Endodermal cell (in vitro differentiated cells): ENCODE measurements at regions not wholly inside any gene's neighbourhood (a gene's known extent, or its start where the extent isn't known, plus 50 kb on each side); places are given as distances from the start of the nearest gene placed in this dataset.

Source experiments
- DNase-seq: peaks from one replicate; pipeline ENCODE4 v3.0.0-alpha.2; 2017
- H3K27ac ChIP-seq: 2 replicates; pipeline ENCODE4 v1.5.1; 2013; ENCODE audit warnings: mild to moderate bottlenecking, low read depth, low read length, moderate library complexity
- H3K27me3 ChIP-seq: 2 replicates; pipeline ENCODE4 v1.6.1; 2013; ENCODE audit warnings: mild to moderate bottlenecking, low read length, moderate library complexity; ENCODE audit not compliant: insufficient read depth, control insufficient read depth, poor library complexity, severe bottlenecking
- H3K36me3 ChIP-seq: 2 replicates; pipeline ENCODE4 v1.7.0; 2013; ENCODE audit warnings: mild to moderate bottlenecking, low read length, moderate library complexity; ENCODE audit not compliant: control insufficient read depth, insufficient read depth
- H3K4me1 ChIP-seq: one replicate; pipeline ENCODE4 v1.7.0; 2013; ENCODE audit warnings: low read length; ENCODE audit not compliant: control insufficient read depth, insufficient read depth
- H3K4me3 ChIP-seq: 2 replicates; pipeline ENCODE4 v1.5.1; 2013; ENCODE audit warnings: mild to moderate bottlenecking, low read length, moderate library complexity
- H3K9ac ChIP-seq: 2 replicates; pipeline ENCODE4 v1.6.1; 2013; ENCODE audit warnings: mild to moderate bottlenecking, low read length, moderate library complexity; ENCODE audit not compliant: poor library complexity, severe bottlenecking; ENCODE audit errors: extremely low read depth
- H3K9me3 ChIP-seq: 2 replicates; pipeline ENCODE4 v1.6.1; 2013; ENCODE audit warnings: mild to moderate bottlenecking, low read length, moderate library complexity; ENCODE audit not compliant: control insufficient read depth
- H3K27ac Mint-ChIP-seq: 2 replicates; pipeline ENCODE4 v1.8.0; 2020; ENCODE audit warnings: mixed read lengths
- H3K27me3 Mint-ChIP-seq: 2 replicates; pipeline ENCODE4 v1.8.0; 2021; ENCODE audit warnings: mild to moderate bottlenecking, mixed read lengths; ENCODE audit not compliant: insufficient read depth
- H3K36me3 Mint-ChIP-seq: 2 replicates; pipeline ENCODE4 v1.8.0; 2020; ENCODE audit warnings: low read depth, mixed read lengths
- H3K4me1 Mint-ChIP-seq: 2 replicates; pipeline ENCODE4 v1.8.0; 2020; ENCODE audit warnings: mixed read lengths
- H3K4me3 Mint-ChIP-seq: 2 replicates; pipeline ENCODE4 v1.8.0; 2020; ENCODE audit warnings: mild to moderate bottlenecking, moderate library complexity, mixed read lengths
- H3K9me3 Mint-ChIP-seq: 2 replicates; pipeline ENCODE4 v1.8.0; 2020; ENCODE audit warnings: mild to moderate bottlenecking, mixed read lengths
- WGBS, 2 experiments: methylation state at CpG; one replicate each; pipeline versions ENCODE4 v1.1.5 to v1.1.7; 2013; ENCODE audit warnings: missing lambda C conversion rate in 2 of 2, mixed read lengths in 1 of 2; ENCODE audit not compliant: insufficient coverage in 1 of 2, insufficient read length in 1 of 2; 5-methylcytosine and 5-hydroxymethylcytosine counted together
- TF ChIP-seq, protein P1 (sequence below): fragments of 200-600 bp; sonication (generic); conservative IDR thresholded peaks from 2 replicates; pipeline ENCODE4 v1.5.0; 2021; ENCODE audit warnings: antibody characterized with exemption, mild to moderate bottlenecking

DNA sequence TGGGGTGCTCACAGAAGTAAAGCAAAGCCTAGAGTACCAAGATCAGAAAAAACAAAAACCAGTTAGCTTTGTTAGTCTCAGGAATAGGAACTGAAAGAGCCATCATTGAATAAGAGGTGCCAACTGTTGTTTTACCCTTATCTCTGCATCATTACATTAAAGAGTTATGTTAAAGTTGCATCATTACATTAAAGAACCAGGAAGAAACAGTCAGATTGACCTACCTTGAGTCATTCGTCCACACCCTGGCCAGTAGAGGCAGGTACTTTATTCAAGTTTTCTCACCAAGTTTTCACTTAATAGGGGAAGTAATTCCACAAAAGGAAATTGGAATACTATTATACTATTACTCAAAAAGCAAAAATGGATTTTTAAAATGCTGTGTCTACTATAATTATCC, 121.7 kb upstream of the CNOT2 start:
- 82 to 83% methylated on average over 1 of the region's 1 CpG for WGBS, 2 experiments
- Mint-ChIP-seq H3K9me3 (no peaks in the 10 kb centered on the region), H3K36me3 (no peaks in the 10 kb centered on the region), H3K27me3 (no peaks in the 10 kb centered on the region), H3K4me1 (no peaks in the 10 kb centered on the region), H3K4me3 (no peak overlapping the region), H3K27ac (no peak overlapping the region)
- no peaks in the 10 kb centered on the region for H3K27me3 ChIP-seq
- no peak overlapping the region for H3K9ac ChIP-seq
- no peaks in the 10 kb centered on the region for H3K36me3 ChIP-seq
- no peak overlapping the region for H3K27ac ChIP-seq
- TF ChIP-seq, protein P1, sequence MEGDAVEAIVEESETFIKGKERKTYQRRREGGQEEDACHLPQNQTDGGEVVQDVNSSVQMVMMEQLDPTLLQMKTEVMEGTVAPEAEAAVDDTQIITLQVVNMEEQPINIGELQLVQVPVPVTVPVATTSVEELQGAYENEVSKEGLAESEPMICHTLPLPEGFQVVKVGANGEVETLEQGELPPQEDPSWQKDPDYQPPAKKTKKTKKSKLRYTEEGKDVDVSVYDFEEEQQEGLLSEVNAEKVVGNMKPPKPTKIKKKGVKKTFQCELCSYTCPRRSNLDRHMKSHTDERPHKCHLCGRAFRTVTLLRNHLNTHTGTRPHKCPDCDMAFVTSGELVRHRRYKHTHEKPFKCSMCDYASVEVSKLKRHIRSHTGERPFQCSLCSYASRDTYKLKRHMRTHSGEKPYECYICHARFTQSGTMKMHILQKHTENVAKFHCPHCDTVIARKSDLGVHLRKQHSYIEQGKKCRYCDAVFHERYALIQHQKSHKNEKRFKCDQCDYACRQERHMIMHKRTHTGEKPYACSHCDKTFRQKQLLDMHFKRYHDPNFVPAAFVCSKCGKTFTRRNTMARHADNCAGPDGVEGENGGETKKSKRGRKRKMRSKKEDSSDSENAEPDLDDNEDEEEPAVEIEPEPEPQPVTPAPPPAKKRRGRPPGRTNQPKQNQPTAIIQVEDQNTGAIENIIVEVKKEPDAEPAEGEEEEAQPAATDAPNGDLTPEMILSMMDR, result no peak
- DNase-seq, result no peak
- no peaks in the 10 kb centered on the region for H3K9me3 ChIP-seq
- H3K4me3 ChIP-seq, result no peak overlapping the region
- no peaks in the 10 kb centered on the region for H3K4me1 ChIP-seq

DNA sequence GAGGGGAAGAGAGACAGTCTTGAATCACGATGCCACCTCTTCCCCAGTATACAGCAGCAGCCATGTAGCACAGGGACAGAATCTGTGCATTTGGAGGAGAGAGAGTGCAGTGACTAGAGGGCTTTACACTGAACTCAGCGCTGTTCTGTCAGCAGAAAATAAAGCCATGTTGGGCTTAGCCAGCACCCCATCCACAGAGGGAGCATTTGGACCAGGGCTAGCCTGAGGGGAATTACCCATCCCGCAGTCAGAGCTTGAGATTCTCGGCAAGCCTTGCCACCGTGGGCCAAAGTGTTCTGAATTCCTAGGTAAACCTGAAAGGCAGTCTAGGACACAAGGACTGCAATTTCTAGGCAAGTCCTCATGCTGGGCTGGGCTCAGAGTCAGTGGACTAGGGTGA, 120.4 kb upstream of the CNOT2 start:
- H3K9me3 Mint-ChIP-seq, result no peaks in the 10 kb centered on the region
- H3K27me3 Mint-ChIP-seq, result no peaks in the 10 kb centered on the region
- no peak overlapping the region for H3K9ac ChIP-seq
- no peaks in the 10 kb centered on the region for H3K36me3 ChIP-seq
- H3K27ac ChIP-seq, result no peak overlapping the region
- no peaks in the 10 kb centered on the region for H3K36me3 Mint-ChIP-seq
- 92 to 96% methylated on average over 5 of the region's 5 CpGs for WGBS, 2 experiments
- TF ChIP-seq, protein P1, result no peak
- no peaks in the 10 kb centered on the region for H3K9me3 ChIP-seq
- H3K4me3 ChIP-seq, result no peak overlapping the region
- no peak overlapping the region for H3K4me3 Mint-ChIP-seq
- DNase-seq, result peak; percentile 44
- no peaks in the 10 kb centered on the region for H3K4me1 Mint-ChIP-seq
- H3K4me1 ChIP-seq, result no peaks in the 10 kb centered on the region
- no peaks in the 10 kb centered on the region for H3K27me3 ChIP-seq
- H3K27ac Mint-ChIP-seq, result no peak overlapping the region

DNA sequence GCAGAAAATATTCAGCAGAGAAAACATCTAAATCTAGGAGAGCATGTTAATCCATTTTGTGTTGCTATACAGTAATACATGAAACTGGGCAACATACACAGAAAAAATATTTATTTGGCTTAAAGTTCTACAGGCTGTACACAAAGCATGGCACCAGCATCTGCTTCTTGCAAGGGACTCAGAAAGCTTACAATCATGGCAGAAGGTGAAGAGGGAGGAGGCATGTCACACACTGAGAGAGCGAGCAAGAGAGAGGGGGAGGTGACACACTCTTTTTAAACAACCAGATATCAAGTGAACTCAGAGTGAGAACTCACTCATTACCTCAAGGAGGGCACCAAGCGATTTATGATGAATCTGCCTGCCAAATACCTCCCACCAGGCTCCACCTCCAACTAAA, 94.2 kb upstream of the CNOT2 start:
- Mint-ChIP-seq H3K9me3 (peaks cover 25% of the 10 kb centered on the region), H3K36me3 (peaks cover 3% of the 10 kb centered on the region), H3K4me3 (no peak overlapping the region), H3K27ac (no peak overlapping the region), H3K4me1 (peaks cover 2% of the 10 kb centered on the region), H3K27me3 (no peaks in the 10 kb centered on the region)
- Histone ChIP-seq H3K36me3 (no peaks in the 10 kb centered on the region), H3K27ac (no peak overlapping the region), H3K9me3 (peaks cover 12% of the 10 kb centered on the region), H3K4me1 (no peaks in the 10 kb centered on the region), H3K9ac (no peak overlapping the region), H3K27me3 (no peaks in the 10 kb centered on the region), H3K4me3 (no peak overlapping the region)
- no peak for DNase-seq
- 85 to 86% methylated on average over 1 to 2 of the region's 2 CpGs for WGBS, 2 experiments
- TF ChIP-seq, protein P1, result no peak
